HuH-7 (cell line): ENCODE measurements at regions not wholly inside any gene's neighbourhood (a gene's known extent, or its start where the extent isn't known, plus 50 kb on each side); places are given as distances from the start of the nearest gene placed in this dataset.

ENCODE experiments used
- DNase-seq: peaks from one replicate; pipeline ENCODE4 v3.0.0; 2011; ENCODE audit warnings: low spot score

DNA sequence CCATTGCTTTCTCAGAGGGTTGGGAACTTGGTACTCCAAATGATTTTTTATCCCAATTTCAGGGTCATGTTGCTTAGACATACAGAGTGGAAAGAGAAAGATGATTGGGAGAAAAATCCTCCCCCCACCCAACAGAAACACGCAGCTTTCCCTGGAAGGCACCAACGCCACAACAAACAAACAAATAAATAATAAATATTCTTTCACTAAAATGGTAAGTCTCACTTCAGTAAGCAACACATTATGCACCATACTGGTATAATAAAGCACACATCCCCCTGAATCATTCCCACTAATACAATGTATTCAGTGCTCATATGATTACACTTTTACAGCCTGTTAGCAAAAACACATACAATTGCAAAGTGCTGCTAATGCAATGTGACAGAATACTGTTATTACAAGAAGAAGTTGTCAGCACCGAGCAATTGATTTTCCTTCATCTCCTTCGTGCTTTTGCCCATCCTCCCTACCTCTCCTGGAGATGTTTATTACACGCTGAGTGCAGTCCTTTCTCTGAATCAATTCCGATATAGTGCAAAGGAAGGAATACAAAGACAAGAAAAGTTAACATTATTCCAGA lies 359.9 kb downstream of the TXNL1 start:
- DNase-seq: no peak

DNA sequence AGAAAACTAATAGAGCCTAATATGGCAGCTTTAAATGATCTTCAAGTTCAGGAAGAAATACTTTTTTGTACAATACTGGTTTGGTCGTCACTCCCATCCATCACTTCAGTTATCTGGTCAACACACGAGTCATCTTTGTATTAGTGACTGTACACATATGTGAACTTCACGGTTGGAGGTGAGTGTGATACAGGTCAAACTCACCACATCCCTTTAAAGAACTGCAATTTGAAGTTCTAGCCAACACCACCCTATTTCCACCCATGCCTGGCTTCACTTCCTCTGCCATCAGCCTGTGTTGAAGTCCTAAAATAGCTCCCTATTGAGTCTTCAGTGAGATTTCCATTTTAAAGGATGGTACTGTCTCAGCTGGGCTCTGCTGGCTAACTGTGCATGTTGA lies 361.9 kb downstream of the TXNL1 start:
- DNase-seq: no peak

DNA sequence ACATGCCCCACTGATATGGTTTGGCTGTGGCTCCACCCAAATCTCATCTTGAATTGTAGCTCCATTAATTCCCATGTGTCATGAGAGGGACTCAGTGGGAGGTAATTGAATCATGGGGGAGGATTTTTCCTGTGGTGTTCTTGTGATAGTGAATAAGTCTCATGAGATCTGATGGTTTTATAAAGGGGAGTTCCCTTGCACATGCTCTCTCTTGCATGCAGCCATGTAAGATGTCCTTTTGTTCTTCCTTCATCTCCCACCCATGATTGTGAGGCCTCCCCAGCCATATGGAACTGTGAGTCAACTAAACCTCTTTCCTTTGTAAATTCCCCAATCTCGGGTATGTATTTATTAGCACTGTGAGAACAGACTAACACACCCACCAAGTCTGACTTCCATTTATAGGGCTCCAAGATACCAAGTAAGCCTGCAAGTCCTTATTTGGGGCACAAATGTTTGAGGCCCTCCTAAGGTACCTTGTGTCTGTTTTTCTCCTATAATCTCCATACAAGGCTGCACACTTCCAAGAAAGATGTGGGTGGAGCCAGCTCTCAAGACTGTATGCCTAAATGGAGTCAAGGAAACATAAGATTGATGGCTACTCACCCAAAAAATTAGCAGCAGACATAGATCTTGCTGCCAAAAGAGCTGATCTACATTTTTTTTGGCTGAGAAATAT lies 364.7 kb downstream of the TXNL1 start:
- DNase-seq: no peak

DNA sequence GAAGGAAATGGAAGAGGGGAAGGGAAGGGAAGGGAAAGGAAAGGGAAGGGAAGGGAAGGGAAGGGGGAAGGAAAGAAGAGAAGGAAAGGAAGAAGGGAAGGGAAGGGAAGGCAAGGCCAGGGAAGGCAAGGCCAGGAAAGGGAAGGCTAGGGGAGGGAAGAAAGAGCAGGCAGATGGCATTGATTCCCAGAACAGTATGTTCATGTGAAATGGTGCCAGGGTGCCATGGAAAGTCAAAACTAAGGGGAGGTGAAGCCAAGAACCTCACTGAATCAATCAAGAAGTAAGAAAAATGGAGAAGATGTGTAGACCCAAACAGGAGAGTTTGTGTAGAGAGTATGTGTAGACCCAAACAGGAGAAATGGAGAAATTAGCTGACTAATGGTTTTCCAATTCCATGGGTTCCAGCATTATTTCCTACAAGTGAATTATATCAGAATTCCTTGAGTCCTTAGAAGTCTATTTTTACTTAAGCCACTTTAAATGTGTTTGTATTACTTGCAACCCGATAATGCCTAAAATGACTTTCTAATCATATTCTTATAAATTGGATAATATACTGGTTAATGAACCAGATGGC lies 367.6 kb downstream of the TXNL1 start:
- no peak for DNase-seq

DNA sequence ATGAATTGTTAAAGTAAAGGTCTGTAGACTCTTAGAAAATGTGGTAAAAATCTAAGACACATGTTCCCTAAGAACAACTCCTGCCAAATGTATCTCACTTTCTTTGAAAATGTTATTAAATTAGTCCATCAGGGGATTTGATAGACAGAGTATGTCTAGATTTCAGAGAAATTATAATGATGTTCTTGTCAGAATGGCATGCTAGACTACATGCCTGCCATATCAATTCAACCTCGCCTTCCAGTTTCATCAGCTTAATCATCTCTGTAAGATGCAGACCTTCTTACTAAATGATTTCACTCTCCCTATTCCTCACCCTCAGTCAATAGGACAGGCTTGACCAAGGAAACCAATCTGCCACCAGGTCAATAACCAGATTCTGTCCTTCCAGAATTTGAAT lies 368.4 kb downstream of the TXNL1 start:
- DNase-seq: no peak

DNA sequence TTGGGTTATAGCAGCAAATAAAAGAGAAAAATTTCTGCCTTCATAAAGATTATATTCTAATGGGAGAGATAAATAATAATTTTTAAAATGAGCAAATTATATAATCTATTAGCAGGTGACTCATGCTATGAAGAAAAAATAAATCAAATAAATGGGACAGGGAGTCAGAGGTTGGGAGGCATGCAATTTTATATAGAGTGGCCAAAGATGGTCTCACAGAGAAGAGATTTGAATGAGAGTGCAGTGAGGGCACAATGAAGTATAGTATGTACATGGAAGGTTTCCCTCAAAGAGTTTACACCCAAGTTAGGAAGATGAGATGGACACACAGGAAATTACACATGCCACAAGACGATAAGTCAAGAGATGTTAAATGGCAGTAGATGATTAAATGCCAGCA lies 369.4 kb downstream of the TXNL1 start:
- no peak for DNase-seq

DNA sequence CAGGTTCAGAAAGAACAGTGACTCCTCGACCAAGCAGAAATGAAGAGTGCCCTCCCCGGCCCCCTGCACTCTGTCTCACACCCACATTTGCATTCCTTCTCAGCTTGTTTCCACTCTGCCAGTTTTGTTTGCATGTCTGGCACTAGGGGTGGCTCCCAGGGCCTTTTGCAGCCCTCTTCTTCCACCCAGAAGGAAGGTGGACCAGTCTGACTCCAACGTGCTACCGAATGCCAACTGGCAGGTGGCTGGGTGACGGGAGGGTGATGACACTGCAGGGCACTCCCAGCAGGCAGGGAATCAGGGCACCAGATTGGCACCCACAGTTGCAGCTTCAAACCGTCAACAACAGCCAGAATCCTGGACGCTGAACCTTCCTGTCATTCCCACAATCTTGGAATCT lies 371.1 kb downstream of the TXNL1 start:
- no peak for DNase-seq

DNA sequence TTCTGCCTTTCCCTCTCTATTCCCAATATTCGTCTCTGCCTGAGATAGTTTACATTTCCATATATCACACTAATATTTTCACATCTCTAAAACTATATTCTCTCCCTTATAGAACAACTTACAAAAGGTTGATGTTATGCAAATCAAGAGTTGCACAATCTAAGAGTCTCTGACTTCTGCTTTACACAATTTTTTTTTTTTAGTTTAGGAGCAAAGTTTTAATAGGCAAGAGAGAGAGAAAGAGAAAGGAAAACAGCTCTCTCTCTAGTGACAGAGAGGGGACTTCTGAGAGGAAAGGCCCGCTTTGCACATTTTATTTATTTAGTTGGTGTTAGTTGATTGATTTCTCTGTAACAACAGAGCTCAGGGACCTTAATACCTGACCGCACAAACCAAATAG lies 380.2 kb downstream of the TXNL1 start:
- DNase-seq: no peak

DNA sequence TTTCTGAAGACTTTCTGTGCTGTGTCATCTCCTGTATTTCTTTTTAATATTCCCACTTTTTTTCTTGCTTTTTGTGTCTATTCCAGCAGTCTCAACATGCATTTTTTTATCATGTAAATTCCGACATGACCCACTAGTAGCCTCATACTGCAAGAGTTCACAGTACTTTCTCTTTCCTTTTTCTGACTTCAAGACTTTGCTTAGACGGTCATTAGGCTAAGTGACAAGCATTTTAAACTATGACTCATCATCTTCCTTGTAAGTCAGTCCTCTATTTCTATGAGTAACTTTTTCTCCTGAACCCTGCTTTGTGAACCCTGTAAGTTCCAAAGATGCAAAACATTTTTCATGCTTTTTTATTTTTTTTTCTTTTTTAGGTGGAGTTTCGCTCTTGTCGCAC lies 381.2 kb downstream of the TXNL1 start:
- no peak for DNase-seq

DNA sequence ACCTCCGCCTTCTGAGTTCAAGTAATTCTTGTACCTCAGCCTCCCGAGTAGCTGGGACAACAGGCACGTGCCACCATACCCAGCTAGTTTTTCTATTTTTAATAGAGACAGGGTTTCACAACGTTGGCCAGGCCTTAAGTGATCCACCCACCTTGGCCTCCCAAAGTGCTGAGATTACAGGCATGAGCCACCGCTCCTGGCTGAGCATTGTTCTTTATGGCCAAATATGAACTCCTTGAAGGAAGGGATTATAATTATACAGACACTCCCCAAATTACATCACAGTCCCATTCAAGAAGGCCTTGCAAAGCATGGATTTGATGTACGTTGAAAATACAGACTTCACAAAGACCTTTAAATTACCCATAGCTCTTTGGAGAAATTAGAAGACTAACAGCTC lies 381.7 kb downstream of the TXNL1 start:
- no peak for DNase-seq

DNA sequence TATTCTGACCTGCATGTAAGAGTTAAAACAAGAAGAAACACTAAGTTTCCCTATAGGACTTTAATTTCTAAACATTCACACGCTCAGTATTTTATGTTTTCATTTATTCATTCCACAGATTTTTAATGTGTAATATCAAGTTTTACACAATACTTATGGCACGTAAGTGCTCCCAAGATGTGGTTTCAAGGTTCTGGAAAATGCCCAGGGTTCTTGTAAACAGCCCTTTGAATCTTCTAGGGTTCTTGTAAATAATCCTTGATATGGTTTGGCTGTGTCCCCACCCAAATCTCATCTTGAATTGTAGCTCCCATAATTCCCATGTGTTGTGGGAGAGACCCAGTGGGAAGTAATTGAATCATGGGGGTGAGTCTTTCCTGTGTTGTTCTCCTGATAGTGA lies 383.0 kb downstream of the TXNL1 start:
- DNase-seq: no peak

DNA sequence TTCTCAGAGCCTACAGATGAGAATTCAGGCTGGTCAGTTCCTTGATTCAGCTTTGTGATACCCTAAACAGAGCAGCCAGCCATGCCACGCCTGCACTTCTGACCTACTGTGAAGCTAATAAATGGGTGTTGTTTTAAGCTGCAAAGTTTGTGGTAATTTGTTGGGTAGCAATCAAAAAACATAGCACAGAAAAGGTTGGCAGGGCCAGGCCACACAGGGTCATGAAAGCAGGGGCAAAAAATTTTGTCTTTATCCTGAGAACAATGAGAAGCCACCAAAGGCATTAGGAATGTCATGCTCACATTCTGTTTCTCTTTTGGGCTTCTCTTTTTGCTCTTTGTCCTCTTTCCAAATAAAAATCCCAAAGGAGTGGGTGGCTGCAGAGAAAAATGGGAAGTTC lies 385.9 kb downstream of the TXNL1 start:
- DNase-seq: no peak

DNA sequence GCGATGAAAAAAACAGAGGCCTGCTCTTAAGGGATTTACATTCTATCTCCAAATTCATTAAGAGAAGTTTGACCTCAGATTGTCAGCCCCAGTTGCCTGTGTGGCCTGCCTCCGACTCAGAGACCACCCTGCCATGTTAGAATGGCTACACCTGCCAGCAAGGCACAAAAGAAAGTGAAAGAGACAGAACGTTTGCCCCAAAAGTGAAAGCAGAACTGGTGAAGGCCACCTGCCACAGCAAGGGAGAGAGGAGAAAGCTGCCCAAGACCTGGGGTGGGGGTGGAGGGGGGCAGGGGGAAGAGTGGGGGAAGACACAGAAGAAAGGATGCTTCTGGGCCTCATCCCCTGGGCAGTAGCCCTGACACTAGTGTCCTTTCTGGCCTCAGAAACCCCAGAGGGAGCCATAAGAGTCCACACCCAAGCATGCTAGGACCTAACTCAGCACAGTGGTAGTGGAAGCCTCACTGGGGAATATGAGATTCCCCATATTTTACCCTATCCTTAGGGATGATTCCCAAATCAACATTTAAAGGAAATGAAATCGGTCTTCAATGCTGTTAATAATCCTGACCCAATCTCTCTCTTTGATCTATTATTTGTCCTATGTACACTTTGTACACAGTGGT lies 389.7 kb downstream of the TXNL1 start:
- no peak for DNase-seq

DNA sequence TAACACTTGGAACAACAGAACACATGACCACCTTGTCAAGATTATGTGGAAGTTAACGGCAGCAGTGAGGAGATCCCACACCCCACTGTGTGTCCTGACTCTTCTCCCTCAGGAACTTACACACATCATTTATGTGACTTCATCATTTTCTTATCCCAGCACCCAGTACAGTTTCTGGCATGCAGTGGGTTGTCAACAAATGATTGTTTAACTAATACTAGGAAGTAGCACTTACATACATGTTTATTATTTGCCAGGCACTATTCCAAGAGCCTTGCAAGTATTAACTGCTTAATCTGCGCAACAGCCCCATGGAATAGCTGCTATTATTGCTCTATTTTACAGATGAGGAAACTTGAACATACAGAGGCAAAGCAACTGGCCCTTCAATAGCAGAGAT lies 391.5 kb downstream of the TXNL1 start:
- no peak for DNase-seq

DNA sequence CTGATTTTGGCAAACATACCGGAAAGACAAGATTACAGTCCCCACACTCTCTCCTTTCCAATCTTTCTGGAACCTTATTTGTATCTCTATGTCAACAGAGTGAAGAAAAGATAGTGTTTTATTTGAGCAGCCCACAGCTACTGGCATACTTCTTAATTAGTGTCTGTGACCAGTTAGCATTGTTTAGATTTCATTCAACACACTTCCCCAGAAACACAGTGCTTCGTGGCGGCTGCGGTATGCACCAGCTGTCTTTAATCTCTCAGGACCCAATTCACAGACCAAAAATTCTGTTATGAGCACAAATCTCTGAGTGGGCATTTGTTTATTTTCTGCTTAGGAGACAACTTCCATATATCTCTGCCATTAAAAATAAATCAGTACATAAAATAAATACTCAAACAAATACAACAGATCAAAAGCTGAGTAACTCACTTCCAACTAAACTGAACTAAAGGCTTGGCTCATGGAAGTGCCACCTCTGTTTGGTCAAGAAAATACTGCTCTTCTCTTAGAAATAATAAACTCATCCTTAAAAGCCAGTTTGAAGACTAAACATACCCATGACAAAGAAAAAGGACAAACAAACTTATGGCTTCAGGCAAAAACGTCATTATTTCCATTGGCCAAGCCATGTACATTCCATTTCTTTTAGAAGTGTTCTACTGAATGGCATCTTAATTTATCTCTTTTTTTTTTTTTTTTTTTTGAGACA lies 392.4 kb downstream of the TXNL1 start:
- DNase-seq: no peak

DNA sequence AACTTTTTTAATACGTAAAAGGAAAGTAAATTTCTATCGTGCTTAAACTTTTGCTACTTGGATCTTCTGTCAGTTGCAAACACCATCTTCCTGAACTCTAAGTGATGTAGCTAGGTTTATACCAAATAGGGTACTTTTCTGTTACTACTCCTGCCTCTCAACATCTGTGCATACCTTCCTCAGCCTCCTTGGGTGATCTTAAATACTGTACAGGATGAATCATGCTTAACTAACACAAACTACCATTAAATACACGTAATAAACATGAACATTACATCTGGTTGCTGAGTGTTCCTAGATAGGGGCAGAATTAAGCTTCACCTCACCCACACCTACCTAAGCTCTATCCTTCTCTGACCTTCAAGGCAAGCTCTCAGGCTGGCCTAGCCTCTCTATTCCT lies 398.0 kb downstream of the TXNL1 start:
- no peak for DNase-seq

DNA sequence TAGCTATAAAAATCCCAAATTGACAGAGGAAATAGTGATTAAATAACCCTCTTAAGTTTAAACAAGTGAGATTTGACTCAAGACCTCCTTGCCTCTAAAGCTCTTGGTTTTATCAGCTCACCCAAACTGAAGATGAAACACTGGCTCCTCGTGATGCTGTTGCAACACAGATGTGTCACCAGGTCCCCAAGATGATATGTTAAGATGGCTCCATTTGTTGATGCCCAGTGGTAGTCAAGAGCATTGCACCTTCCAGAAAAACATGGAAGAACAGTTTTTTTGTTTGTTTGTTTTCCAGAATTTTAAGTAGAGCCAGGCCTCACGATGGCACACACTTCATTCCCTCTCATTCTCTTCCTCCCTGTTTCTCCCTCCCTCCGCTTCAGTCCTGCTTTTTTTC lies 399.8 kb downstream of the TXNL1 start:
- DNase-seq: no peak

DNA sequence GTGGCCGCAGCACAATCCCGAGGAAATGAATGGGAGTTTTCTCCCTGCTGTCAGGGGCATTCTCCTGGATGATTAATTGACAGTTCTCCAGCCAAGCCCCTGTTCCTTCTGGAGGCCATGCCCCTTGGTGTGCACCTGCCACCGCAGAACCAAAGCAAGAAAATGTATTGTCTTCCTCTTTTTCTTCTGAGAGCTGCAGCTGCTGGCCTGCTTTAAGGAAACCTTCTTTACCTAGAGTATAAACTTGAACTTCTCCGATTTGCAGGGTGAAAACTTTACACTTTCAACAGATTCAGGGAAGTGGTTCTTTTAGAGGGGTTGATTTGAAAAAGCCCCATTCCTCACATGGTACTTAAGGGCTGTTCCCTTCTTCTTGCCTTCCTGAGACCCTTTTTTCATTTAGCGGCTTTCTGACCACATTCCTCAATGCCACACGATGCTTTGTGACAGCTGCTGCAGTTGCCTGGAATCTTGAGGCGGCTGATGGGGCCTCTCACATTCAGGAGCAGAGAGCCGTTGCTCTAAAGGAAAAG lies 402.8 kb downstream of the TXNL1 start:
- no peak for DNase-seq

DNA sequence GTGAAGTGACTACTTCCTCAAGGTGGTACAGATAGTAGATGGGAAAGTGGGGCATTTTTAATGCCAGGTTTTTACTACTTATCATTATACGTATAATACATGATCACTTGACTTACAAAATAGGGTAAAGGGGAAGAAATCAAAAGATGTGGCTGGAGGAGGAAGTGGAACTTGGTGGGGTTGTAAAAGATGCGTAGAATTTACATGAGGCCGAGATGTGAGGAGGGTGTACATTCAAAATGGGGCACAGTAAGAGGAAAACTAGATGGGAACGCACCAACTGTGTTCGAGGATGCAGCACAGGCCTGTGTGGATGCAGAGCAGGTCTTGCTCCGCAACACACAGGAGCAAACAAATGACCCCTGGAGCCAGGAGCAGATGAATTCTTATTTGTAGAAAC lies 403.3 kb downstream of the TXNL1 start:
- no peak for DNase-seq

DNA sequence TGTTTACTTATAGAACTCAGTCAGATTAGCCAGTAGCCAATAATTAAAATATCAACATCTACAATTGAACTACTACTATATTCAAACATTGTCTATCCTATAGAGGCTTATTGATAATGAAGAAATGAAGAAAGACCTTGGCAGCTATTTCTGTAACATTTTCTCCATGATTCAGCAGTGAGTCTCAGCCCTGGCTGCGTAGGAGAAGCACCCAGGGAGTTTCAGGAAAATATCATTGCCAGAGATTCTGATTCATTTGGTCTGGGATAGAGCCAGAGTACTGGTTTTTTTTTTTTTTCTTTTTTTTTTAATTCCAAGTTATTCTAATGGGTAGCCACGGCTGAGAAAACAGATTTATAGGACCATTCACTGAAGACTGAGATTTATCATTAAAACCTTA lies 404.8 kb downstream of the TXNL1 start:
- no peak for DNase-seq

DNA sequence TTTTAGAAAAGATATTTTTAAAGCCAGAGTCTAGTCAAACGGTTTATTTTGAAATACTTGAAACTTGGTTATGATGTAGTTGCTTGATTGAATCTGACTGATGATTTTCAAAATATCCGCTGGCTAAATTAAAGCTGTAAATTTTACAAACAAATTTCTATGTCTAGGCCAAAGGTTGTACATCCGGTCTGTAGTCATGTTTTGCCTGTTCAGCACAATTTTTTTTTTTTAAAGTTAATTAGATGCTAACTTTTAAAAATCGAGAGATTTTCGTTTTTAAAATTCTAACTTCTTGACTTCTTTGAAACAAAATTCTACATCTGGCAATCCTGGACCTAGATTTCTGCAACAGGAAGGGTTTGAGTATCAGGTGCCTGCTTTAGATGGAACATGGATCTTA lies 412.4 kb downstream of the TXNL1 start:
- DNase-seq: no peak

DNA sequence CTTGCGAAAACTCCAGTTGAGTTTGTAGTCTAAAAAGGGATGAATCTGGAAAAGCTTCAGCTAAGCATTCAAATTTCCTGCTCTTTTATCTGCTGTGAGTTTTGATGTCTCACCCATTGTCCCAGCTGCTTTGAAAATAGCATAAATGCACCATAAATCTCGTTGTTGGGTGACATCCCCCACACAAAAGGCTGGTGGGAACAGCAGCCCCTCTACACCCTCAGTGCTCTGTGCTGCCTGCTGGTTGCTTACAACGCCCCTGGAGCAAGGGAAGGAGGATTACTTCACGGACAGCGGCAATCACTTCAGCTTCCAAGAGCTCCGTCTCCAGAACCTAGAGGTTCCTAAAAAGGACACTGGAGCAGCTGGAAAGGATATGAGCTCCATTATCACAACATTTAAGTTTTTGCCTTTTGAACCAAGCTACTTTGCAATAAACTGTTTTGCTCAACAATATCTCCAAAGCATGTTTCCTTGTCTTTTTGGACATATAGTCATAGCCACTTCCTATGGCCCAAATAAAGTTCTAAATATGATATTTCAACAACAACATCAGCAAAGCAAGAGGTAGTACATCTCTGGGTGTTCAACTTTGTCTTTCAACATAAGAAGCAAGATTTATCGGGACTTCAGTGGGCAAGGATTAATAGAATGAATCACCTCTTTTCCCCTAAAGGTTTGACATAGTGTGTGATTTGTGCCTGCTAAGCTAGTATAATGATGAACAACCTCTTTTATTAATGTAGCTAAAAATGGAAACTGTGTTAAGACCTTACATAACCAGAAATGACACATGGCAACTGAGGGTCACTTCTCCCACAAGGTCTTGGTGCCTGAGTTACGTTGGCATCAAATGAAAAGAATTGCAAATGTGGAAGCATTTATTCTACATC lies 413.5 kb downstream of the TXNL1 start:
- no peak for DNase-seq
